Liver (tissue), 8 donors: ENCODE measurements at regions not wholly inside any gene's neighbourhood (a gene's known extent, or its start where the extent isn't known, plus 50 kb on each side); places are given as distances from the start of the nearest gene placed in this dataset.

Source experiments
- DNase-seq: peaks from one replicate; pipeline ENCODE4 v3.0.0-alpha.2; 2017; ENCODE audit warnings: low spot score
- H3K27ac ChIP-seq, 2 donors: one replicate each; pipeline ENCODE4 v1.7.0; 2013; ENCODE audit warnings: inconsistent platforms in 2 of 2, low read length in 2 of 2, control low read depth in 1 of 2, low read depth in 1 of 2, mild to moderate bottlenecking in 1 of 2
- H3K27me3 ChIP-seq, 4 donors: one replicate each; pipeline versions ENCODE4 v1.6.1 to v1.7.0; 2013; ENCODE audit warnings: low read length in 3 of 4, inconsistent platforms in 1 of 4, mild to moderate bottlenecking in 1 of 4, moderate library complexity in 1 of 4; ENCODE audit not compliant: control insufficient read depth in 4 of 4, insufficient read depth in 4 of 4
- H3K36me3 ChIP-seq, 4 donors: one replicate each; pipeline versions ENCODE4 v1.6.1 to v1.7.0; 2013; ENCODE audit warnings: low read length in 3 of 4, mild to moderate bottlenecking in 3 of 4, low read depth in 1 of 4, moderate library complexity in 1 of 4; ENCODE audit not compliant: control insufficient read depth in 4 of 4, insufficient read depth in 3 of 4
- H3K4me1 ChIP-seq, 4 donors: one replicate each; pipeline versions ENCODE4 v1.6.1 to v1.7.0; 2013; ENCODE audit warnings: low read length in 3 of 4, mild to moderate bottlenecking in 3 of 4, moderate library complexity in 1 of 4; ENCODE audit not compliant: control insufficient read depth in 4 of 4, insufficient read depth in 4 of 4
- H3K4me3 ChIP-seq, 3 donors: one replicate each; pipeline versions ENCODE4 v1.6.1 to v1.7.0; 2013; ENCODE audit warnings: low read length in 3 of 3, control low read depth in 1 of 3, low read depth in 1 of 3, mild to moderate bottlenecking in 1 of 3
- H3K9ac ChIP-seq, 2 donors: one replicate each; pipeline ENCODE4 v1.7.0; 2013; ENCODE audit warnings: low read length in 2 of 2, mild to moderate bottlenecking in 2 of 2, moderate library complexity in 2 of 2, control low read depth in 1 of 2, low read depth in 1 of 2
- H3K9me3 ChIP-seq, 4 donors: one replicate each; pipeline versions ENCODE4 v1.6.1 to v1.7.0; 2013; ENCODE audit warnings: low read length in 3 of 4; ENCODE audit not compliant: control insufficient read depth in 4 of 4
- CTCF ChIP-seq: fragments of 150-350 bp; IDR thresholded peaks from 2 replicates; pipeline ENCODE4 v1.5.1; 2017; ENCODE audit warnings: improper control_type of control experiment, low read depth, low read length; ENCODE audit not compliant: missing input control
- EGR1 ChIP-seq, 2 donors: IDR thresholded peaks; 2 replicates each; pipeline ENCODE4 v1.6.1; 2016 to 2018; ENCODE audit warnings: antibody characterized with exemption in 2 of 2, low read depth in 2 of 2
- FOXA1 ChIP-seq: IDR thresholded peaks from 2 replicates; pipeline ENCODE4 v1.6.1; 2016; ENCODE audit warnings: antibody characterized with exemption
- FOXA2 ChIP-seq: IDR thresholded peaks from 2 replicates; pipeline ENCODE4 v1.6.1; 2016; ENCODE audit warnings: antibody characterized with exemption
- GABPA ChIP-seq, 2 donors: IDR thresholded peaks in 1 of 2; conservative IDR thresholded peaks in 1 of 2; 2 replicates each; pipeline ENCODE4 v1.6.1; 2016; ENCODE audit warnings: antibody characterized with exemption in 2 of 2, mild to moderate bottlenecking in 1 of 2, moderate library complexity in 1 of 2
- HNF4A ChIP-seq, 2 donors: conservative IDR thresholded peaks; 2 replicates each; pipeline ENCODE4 v1.6.1; 2016; ENCODE audit warnings: antibody characterized with exemption in 2 of 2, mild to moderate bottlenecking in 2 of 2
- HNF4G ChIP-seq: IDR thresholded peaks from 2 replicates; pipeline ENCODE4 v1.6.1; 2016; ENCODE audit warnings: antibody characterized with exemption
- JUND ChIP-seq, 2 donors: IDR thresholded peaks; 2 replicates each; pipeline ENCODE4 v1.6.1; 2016; ENCODE audit warnings: antibody characterized with exemption in 2 of 2
- NR2F2 ChIP-seq: IDR thresholded peaks from 2 replicates; pipeline ENCODE4 v1.6.1; 2016; ENCODE audit warnings: antibody characterized with exemption
- RAD21 ChIP-seq, 2 donors: IDR thresholded peaks; 2 replicates each; pipeline ENCODE4 v1.6.1; 2016; ENCODE audit warnings: antibody characterized with exemption in 2 of 2, mild to moderate bottlenecking in 2 of 2
- RXRA ChIP-seq, 2 donors: IDR thresholded peaks; 2 replicates each; pipeline ENCODE4 v1.6.1; 2017 to 2018; ENCODE audit warnings: antibody characterized with exemption in 2 of 2, mild to moderate bottlenecking in 1 of 2
- SP1 ChIP-seq: IDR thresholded peaks from 2 replicates; pipeline ENCODE4 v1.6.1; 2018; ENCODE audit warnings: antibody characterized with exemption, mild to moderate bottlenecking
- TAF1 ChIP-seq: conservative IDR thresholded peaks from 2 replicates; pipeline ENCODE4 v1.6.1; 2016; ENCODE audit warnings: antibody characterized with exemption, mild to moderate bottlenecking
- YY1 ChIP-seq: IDR thresholded peaks from 2 replicates; pipeline ENCODE4 v1.6.1; 2016; ENCODE audit warnings: antibody characterized with exemption, mild to moderate bottlenecking
- WGBS: extraction: QIAGEN DNeasy Blood & Tissue Kit; methylation state at CpG from one replicate; pipeline ENCODE4 v1.1.7; 2013; 5-methylcytosine and 5-hydroxymethylcytosine counted together
- TF ChIP-seq, protein P1 (sequence below): IDR thresholded peaks from 2 replicates; pipeline ENCODE4 v1.6.1; 2016; ENCODE audit warnings: antibody characterized with exemption
- TF ChIP-seq, protein P2 (sequence below): IDR thresholded peaks from 2 replicates; pipeline ENCODE4 v1.6.1; 2016; ENCODE audit warnings: antibody characterized with exemption, mild to moderate bottlenecking
- TF ChIP-seq, protein P3 (sequence below): IDR thresholded peaks from 2 replicates; pipeline ENCODE4 v1.6.1; 2016; ENCODE audit warnings: antibody characterized with exemption
- donor health status: healthy.
- donor health status: healthy.
- donor health status: healthy.
- donor health status: healthy.
- donor health status: healthy.

- Histone ChIP-seq H3K4me1 (no peaks in the 10 kb centered on the region), H3K4me3 (no peak overlapping the region), H3K9me3 (no peaks in the 10 kb centered on the region), H3K36me3 (no peaks in the 10 kb centered on the region), H3K27ac (no peak overlapping the region), H3K9ac (no peak overlapping the region), H3K27me3 (no peaks in the 10 kb centered on the region)
- DNase-seq = no peak
- WGBS = 80% methylated on average over 9 of the region's 9 CpGs
- no peak for TF ChIP-seq HNF4G
- TF ChIP-seq, protein P1, sequence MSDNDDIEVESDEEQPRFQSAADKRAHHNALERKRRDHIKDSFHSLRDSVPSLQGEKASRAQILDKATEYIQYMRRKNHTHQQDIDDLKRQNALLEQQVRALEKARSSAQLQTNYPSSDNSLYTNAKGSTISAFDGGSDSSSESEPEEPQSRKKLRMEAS = no peak
- TF ChIP-seq CTCF = no peak
- no peak for TF ChIP-seq NR2F2
- no peak for TF ChIP-seq FOXA1
- no peak for TF ChIP-seq EGR1 (IDR thresholded peaks at IDR 0.05; ENCODE audit: low read depth in 2 of 2)
- TF ChIP-seq YY1 = no peak
- no peak for TF ChIP-seq RAD21 (IDR thresholded peaks at IDR 0.05)
- TF ChIP-seq, protein P2, sequence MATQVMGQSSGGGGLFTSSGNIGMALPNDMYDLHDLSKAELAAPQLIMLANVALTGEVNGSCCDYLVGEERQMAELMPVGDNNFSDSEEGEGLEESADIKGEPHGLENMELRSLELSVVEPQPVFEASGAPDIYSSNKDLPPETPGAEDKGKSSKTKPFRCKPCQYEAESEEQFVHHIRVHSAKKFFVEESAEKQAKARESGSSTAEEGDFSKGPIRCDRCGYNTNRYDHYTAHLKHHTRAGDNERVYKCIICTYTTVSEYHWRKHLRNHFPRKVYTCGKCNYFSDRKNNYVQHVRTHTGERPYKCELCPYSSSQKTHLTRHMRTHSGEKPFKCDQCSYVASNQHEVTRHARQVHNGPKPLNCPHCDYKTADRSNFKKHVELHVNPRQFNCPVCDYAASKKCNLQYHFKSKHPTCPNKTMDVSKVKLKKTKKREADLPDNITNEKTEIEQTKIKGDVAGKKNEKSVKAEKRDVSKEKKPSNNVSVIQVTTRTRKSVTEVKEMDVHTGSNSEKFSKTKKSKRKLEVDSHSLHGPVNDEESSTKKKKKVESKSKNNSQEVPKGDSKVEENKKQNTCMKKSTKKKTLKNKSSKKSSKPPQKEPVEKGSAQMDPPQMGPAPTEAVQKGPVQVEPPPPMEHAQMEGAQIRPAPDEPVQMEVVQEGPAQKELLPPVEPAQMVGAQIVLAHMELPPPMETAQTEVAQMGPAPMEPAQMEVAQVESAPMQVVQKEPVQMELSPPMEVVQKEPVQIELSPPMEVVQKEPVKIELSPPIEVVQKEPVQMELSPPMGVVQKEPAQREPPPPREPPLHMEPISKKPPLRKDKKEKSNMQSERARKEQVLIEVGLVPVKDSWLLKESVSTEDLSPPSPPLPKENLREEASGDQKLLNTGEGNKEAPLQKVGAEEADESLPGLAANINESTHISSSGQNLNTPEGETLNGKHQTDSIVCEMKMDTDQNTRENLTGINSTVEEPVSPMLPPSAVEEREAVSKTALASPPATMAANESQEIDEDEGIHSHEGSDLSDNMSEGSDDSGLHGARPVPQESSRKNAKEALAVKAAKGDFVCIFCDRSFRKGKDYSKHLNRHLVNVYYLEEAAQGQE = no peak
- TF ChIP-seq, protein P3, sequence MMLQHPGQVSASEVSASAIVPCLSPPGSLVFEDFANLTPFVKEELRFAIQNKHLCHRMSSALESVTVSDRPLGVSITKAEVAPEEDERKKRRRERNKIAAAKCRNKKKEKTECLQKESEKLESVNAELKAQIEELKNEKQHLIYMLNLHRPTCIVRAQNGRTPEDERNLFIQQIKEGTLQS = no peak
- no peak for TF ChIP-seq GABPA (IDR thresholded peaks at IDR 0.05 in 1 of 2, conservative IDR thresholded peaks at IDR 0.05 in 1 of 2)
- TF ChIP-seq SP1 = no peak
These were observed 717.4 kb downstream of the SI start for GRCh38 chr3:164360738-164361406.

DNA sequence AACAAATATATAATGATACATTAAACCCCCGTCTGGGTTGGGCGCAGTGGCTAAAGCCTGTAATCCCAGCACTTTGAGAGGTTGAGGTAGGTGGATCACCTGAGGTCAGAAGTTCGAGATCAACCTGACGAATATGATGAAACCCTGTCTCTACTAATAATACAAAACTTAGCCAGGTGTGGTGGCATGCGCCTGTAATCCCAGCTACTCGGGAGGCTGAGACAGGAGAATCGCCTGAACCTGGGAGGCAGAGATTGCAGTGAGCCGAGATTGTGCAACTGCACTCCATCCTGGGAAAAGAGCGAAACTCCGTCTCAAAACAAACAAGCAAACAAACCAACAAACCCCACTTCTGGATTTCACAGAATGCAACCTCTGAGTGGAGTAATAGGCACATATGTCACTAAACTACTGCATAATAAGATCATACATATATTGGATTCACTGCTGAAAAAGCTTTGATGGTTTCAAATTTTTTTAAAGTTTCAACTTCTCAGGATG lies 718.2 kb downstream of the SI start:
- no peak overlapping the region for H3K27ac ChIP-seq
- H3K4me1 ChIP-seq = no peaks in the 10 kb centered on the region
- no peaks in the 10 kb centered on the region for H3K36me3 ChIP-seq
- WGBS = 69% methylated on average over 10 of the region's 10 CpGs
- H3K27me3 ChIP-seq = no peaks in the 10 kb centered on the region
- H3K9me3 ChIP-seq = no peaks in the 10 kb centered on the region
- no peak for DNase-seq
- H3K4me3 ChIP-seq = no peak overlapping the region
- H3K9ac ChIP-seq = no peak overlapping the region
- TF ChIP-seq YY1 (no peak), HNF4G (no peak), RXRA (IDR thresholded peaks at IDR 0.05) (no peak), CTCF (no peak), SP1 (no peak), FOXA2 (no peak), GABPA (IDR thresholded peaks at IDR 0.05 in 1 of 2, conservative IDR thresholded peaks at IDR 0.05 in 1 of 2) (no peak), RAD21 (IDR thresholded peaks at IDR 0.05) (no peak), TAF1 (no peak), JUND (IDR thresholded peaks at IDR 0.05) (no peak), NR2F2 (no peak), FOXA1 (no peak), HNF4A (conservative IDR thresholded peaks at IDR 0.05) (no peak), EGR1 (IDR thresholded peaks at IDR 0.05; ENCODE audit: low read depth in 2 of 2) (no peak)
- TF ChIP-seq, protein P1 = no peak
- TF ChIP-seq, protein P2 = no peak
- TF ChIP-seq, protein P3 = no peak
